ENCODE measurements at regions not wholly inside any gene's neighbourhood (a gene's known extent, or its start where the extent isn't known, plus 50 kb on each side); places are given as distances from the start of the nearest gene placed in this dataset.

DNA sequence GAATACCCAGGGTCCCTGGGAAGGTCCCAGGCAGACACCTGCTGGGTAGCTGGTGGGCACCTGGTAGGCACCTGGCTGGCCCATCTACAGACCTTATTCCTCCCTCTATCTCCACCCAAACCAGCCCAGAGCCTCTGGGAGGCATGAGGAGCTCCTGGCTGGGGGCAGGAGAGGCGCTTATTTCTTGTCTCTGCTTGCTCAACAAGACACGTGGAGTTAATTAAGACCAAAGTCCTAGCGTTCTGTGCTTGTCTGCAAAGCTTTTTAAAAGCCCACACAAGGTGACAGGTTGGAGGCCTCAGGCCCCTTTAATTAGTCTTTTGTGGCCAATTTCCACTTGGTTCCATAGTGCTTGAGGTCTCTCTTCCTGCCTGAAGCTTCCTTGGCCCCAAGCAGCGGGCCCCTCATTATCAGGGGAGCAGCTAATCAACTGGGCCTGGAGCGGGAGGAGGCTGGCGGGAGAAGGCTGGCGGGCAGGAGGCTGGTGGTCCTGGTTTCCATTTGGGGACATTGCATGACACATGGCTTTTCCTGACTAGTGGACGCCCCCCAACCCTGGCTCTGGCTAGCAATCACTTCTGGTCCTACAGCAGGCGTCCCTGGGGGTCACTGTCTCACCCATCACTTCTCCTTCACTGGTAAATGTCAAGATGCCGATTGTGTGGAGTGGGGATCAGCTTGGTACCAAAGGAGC is 65.4 kb upstream of the HDAC4 start:
- intact Hi-C loops (cut with DNase I; ENCODE audit: low total_unique reads): no loop called here
- Histone ChIP-seq H3K9me3 (no peaks in the 10 kb centered on the region), H3K36me3 (no peaks in the 10 kb centered on the region), H3K4me1 (peaks cover 0 to 25% (median 10%) of the 10 kb centered on the region in 4 donors), H3K4me3 (no peak overlapping the region), H3K27ac (peak overlapping the region in 2 of 5 donors; percentile 46 to 61), H3K27me3 (peaks cover 0 to 21% (median 0%) of the 10 kb centered on the region in 3 donors)
- WGBS, 5 donors: 71 to 82% (median 77%) methylated on average over 10 of the region's 10 CpGs
- DNase-seq: no peak
- TF ChIP-seq POLR2A (IDR thresholded peaks at IDR 0.05) (no peak), POLR2AphosphoS5 (IDR thresholded peaks at IDR 0.05) (no peak), EP300 (IDR thresholded peaks at IDR 0.05) (no peak)
- TF ChIP-seq, protein P1, sequence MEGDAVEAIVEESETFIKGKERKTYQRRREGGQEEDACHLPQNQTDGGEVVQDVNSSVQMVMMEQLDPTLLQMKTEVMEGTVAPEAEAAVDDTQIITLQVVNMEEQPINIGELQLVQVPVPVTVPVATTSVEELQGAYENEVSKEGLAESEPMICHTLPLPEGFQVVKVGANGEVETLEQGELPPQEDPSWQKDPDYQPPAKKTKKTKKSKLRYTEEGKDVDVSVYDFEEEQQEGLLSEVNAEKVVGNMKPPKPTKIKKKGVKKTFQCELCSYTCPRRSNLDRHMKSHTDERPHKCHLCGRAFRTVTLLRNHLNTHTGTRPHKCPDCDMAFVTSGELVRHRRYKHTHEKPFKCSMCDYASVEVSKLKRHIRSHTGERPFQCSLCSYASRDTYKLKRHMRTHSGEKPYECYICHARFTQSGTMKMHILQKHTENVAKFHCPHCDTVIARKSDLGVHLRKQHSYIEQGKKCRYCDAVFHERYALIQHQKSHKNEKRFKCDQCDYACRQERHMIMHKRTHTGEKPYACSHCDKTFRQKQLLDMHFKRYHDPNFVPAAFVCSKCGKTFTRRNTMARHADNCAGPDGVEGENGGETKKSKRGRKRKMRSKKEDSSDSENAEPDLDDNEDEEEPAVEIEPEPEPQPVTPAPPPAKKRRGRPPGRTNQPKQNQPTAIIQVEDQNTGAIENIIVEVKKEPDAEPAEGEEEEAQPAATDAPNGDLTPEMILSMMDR (IDR thresholded peaks at IDR 0.05): no peak

DNA sequence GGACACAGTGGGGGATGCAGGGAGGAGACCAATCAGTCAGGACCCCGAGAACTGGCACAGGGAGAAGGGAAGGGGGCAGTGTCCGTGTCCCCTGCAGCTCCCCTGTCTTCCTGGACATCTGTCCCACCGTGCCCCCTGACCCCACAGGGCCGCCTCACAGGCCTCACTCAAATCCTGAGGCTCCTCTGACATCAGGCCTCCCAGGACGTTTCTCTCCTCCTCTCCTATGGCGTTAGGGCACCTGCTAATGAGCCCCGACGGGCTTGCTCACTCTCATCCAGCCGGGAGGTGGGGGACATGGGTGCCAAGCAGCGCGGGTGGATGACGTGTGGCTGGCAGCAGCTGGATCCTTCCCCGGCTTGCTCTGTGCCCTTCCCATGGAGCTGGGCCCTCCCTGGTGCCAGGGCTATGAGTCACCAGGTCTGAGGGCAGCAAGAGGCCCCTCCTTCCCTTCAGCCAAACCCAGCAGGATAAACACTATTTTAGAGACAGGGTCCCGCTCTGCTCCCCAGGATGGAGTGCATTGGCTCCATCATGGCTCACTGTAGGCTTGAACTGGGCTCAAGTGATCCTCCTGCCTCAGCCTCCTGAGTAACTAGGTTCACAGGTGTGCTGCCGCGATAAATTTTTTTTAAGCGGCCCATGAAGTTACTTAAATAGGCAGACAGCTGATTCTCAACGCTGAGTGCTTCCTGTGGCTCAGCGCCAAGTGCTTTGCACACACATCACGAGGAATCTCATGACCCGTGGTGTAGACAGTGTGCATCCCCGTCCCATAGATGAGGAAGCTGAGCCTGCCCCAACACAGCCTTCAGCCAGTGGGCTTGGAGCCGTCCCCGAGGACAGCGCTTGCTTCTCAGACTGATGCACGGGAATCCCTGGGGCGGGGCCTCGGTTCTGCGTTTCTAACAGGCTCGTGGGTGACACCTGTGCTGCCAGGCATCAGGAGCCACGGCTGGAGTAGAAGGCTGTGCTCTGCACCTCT is 64.5 kb upstream of the HDAC4 start:
- Histone ChIP-seq H3K4me3 (no peak overlapping the region), H3K27me3 (peaks cover 0 to 21% (median 0%) of the 10 kb centered on the region in 3 donors), H3K36me3 (no peaks in the 10 kb centered on the region), H3K27ac (peak overlapping the region in 4 of 5 donors; percentile 14 to 61 (median 52)), H3K9me3 (no peaks in the 10 kb centered on the region), H3K4me1 (peaks cover 0 to 25% (median 10%) of the 10 kb centered on the region in 4 donors)
- DNase-seq: peak; percentile 53 to 63
- intact Hi-C loops (cut with DNase I; ENCODE audit: low total_unique reads): no loop called here
- TF ChIP-seq POLR2AphosphoS5 (IDR thresholded peaks at IDR 0.05) (no peak), POLR2A (IDR thresholded peaks at IDR 0.05) (no peak), EP300 (IDR thresholded peaks at IDR 0.05) (no peak)
- TF ChIP-seq, protein P1 (IDR thresholded peaks at IDR 0.05): no peak
- 54 to 69% (median 65%) methylated on average over 16 to 31 of the region's 31 CpGs for WGBS, 5 donors

DNA sequence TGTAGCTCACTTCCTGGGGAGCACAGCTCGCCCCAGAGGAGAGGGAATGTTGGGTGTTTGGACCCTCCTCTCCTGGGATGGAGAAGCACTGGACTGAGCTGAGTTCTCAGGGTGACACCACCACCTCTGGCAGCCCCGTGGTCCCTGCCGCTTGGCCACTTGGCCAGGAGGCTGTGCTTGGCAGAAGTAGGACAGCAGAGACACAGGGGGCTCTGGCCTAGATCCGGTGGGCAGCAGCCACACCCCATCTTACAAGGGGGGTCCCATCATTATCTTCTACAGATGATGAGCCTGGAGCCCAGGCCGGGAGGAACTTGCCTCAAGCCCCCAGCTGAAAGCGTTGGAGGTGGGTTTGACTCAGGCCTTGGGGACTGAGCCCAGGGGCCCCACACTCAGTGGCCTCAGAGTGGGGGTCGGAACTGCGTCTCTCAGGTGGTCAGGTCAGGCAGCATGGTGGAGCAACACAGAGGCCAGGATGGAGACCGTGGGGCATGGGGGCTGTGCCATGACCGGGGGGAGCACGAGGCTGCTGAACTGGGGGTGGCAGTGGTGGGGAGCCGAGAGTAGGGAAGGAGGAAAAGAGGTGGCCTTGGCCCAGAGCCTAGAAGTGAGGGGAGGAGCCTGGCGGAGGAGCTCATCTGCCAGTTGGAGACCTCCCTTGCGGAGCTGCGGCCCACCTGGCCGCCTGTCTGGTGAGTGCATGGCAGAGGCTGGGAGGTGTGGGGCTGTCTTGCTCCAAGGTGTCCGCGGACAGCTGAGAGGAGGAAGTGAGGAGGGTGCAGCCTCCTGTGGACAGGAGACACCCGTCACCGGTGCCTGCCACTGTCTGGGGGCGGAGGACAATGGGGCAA is 63.6 kb upstream of the HDAC4 start:
- no peak overlapping the region for H3K4me3 ChIP-seq
- H3K36me3 ChIP-seq: no peaks in the 10 kb centered on the region
- peak overlapping the region in 2 of 5 donors; percentile 59 to 61 for H3K27ac ChIP-seq
- intact Hi-C loops (cut with DNase I; ENCODE audit: low total_unique reads): no loop called here
- no peaks in the 10 kb centered on the region for H3K9me3 ChIP-seq
- TF ChIP-seq POLR2AphosphoS5 (IDR thresholded peaks at IDR 0.05) (no peak), EP300 (IDR thresholded peaks at IDR 0.05) (no peak), POLR2A (IDR thresholded peaks at IDR 0.05) (no peak)
- TF ChIP-seq, protein P1 (IDR thresholded peaks at IDR 0.05): no peak
- no peak for DNase-seq
- peaks cover 0 to 25% (median 10%) of the 10 kb centered on the region in 4 donors for H3K4me1 ChIP-seq
- 85 to 89% (median 87%) methylated on average over 17 to 21 of the region's 21 CpGs for WGBS, 5 donors
- H3K27me3 ChIP-seq: peaks cover 0 to 21% (median 0%) of the 10 kb centered on the region in 3 donors

Data from stomach (tissue), 8 donors.